IMR-90 (cell line): ENCODE measurements at regions not wholly inside any gene's neighbourhood (a gene's known extent, or its start where the extent isn't known, plus 50 kb on each side); places are given as distances from the start of the nearest gene placed in this dataset.

ENCODE experiments used
- ATAC-seq: fragments of 200-7000 bp; cut with Tn5 transposase; 2 replicates; pipeline ENCODE4 v1.9.1; 2020; ENCODE audit warnings: low read depth, mild to moderate bottlenecking, moderate library complexity
- BruUV-seq: library from RNA; stranded (reverse); fragments of 400-500 nt; replicated peaks from 2 replicates; lab custom pipeline; 2021; lab: Mats Ljungman, UMichigan
- CTCF ChIA-PET: fragments of 300-600 bp; formaldehyde crosslinking; extraction: SDS; loops from one replicate; lab custom pipeline; 2021; ENCODE audit warnings: antibody characterized with exemption; lab: Yijun Ruan, JAX
- POLR2A ChIA-PET: fragments of 300-600 bp; sonication (Branson Sonifier 250); formaldehyde crosslinking; loops from one replicate; lab custom pipeline; 2022; ENCODE audit warnings: antibody characterized with exemption; ENCODE audit not compliant: unreplicated experiment; lab: Charles Lee
- DNase-seq: peaks from one replicate; pipeline ENCODE4 v3.0.0; 2013
- H2AFZ ChIP-seq: replicated peaks from 2 replicates; pipeline ENCODE3; 2013; ENCODE audit warnings: low read length, mild to moderate bottlenecking; ENCODE audit not compliant: poor library complexity
- H2AK5ac ChIP-seq: 2 replicates; pipeline ENCODE4 v1.6.1; 2013; ENCODE audit warnings: low read depth, low read length, inconsistent platforms
- H2AK9ac ChIP-seq: replicated peaks from 2 replicates; pipeline ENCODE3; 2013; ENCODE audit warnings: mild to moderate bottlenecking, low read depth, low read length, moderate library complexity; ENCODE audit not compliant: poor library complexity
- H2BK120ac ChIP-seq: 2 replicates; pipeline ENCODE4 v1.6.1; 2013; ENCODE audit warnings: low read depth, low read length, inconsistent platforms
- H2BK15ac ChIP-seq: 3 replicates; pipeline ENCODE4 v1.6.1; 2013; ENCODE audit warnings: low read depth, low read length, inconsistent platforms
- H2BK20ac ChIP-seq: 2 replicates; pipeline ENCODE4 v1.6.1; 2013; ENCODE audit warnings: low read depth, mild to moderate bottlenecking, inconsistent platforms, low read length, moderate library complexity
- H2BK5ac ChIP-seq: 2 replicates; pipeline ENCODE4 v1.6.1; 2013; ENCODE audit warnings: mild to moderate bottlenecking, low read depth, low read length, inconsistent platforms; ENCODE audit not compliant: poor library complexity, severe bottlenecking
- H3K14ac ChIP-seq: replicated peaks from 2 replicates; pipeline ENCODE4 v1.6.1; 2013; ENCODE audit warnings: low read depth, low read length, inconsistent platforms
- H3K18ac ChIP-seq: 2 replicates; pipeline ENCODE4 v1.6.1; 2013; ENCODE audit warnings: low read depth, low read length, control low read depth
- H3K23ac ChIP-seq: 2 replicates; pipeline ENCODE4 v1.6.1; 2013; ENCODE audit warnings: low read depth, low read length, inconsistent platforms
- H3K27ac ChIP-seq: 2 replicates; pipeline ENCODE4 v1.5.1; 2013; ENCODE audit warnings: mild to moderate bottlenecking, control low read depth, low read length; ENCODE audit not compliant: insufficient read depth
- H3K27me3 ChIP-seq: 2 replicates; pipeline ENCODE4 v1.6.1; 2013; ENCODE audit warnings: low read length; ENCODE audit not compliant: control insufficient read depth, insufficient read depth
- H3K36me3 ChIP-seq: 2 replicates; pipeline ENCODE4 v1.6.1; 2013; ENCODE audit warnings: low read length, mixed read lengths; ENCODE audit not compliant: control insufficient read depth, insufficient read depth
- H3K4ac ChIP-seq: 2 replicates; pipeline ENCODE4 v1.6.1; 2013; ENCODE audit warnings: low read depth, low read length, inconsistent platforms
- H3K4me1 ChIP-seq: 2 replicates; pipeline ENCODE4 v1.6.1; 2013; ENCODE audit warnings: low read length, mixed read lengths; ENCODE audit not compliant: control insufficient read depth, insufficient read depth
- H3K4me2 ChIP-seq: 2 replicates; pipeline ENCODE4 v1.6.1; 2013; ENCODE audit warnings: low read depth, mild to moderate bottlenecking, control low read depth, low read length, moderate library complexity
- H3K4me3 ChIP-seq: 2 replicates; pipeline ENCODE4 v1.5.1; 2013; ENCODE audit warnings: low read depth, mild to moderate bottlenecking, control low read depth, low read length, moderate library complexity; ENCODE audit not compliant: insufficient read depth
- H3K56ac ChIP-seq: 2 replicates; pipeline ENCODE4 v1.6.1; 2013; ENCODE audit warnings: low read length, inconsistent platforms; ENCODE audit not compliant: insufficient read depth; ENCODE audit errors: extremely low read depth
- H3K79me1 ChIP-seq, 2 experiments: 2 replicates each; pipeline ENCODE4 v1.6.1; 2013; ENCODE audit warnings: low read length in 2 of 2, inconsistent platforms in 1 of 2, low read depth in 1 of 2
- H3K9ac ChIP-seq: 2 replicates; pipeline ENCODE4 v1.6.1; 2013; ENCODE audit warnings: low read depth, low read length, control low read depth
- H3K9me1 ChIP-seq: 2 replicates; pipeline ENCODE4 v1.6.1; 2013; ENCODE audit warnings: low read length, inconsistent platforms; ENCODE audit not compliant: insufficient read depth
- H3K9me3 ChIP-seq: 2 replicates; pipeline ENCODE4 v1.6.1; 2013; ENCODE audit warnings: low read length; ENCODE audit not compliant: control insufficient read depth, insufficient read depth
- H4K20me1 ChIP-seq: 2 replicates; pipeline ENCODE4 v1.6.1; 2013; ENCODE audit warnings: low read length, inconsistent platforms; ENCODE audit not compliant: insufficient read depth
- H4K5ac ChIP-seq: 2 replicates; pipeline ENCODE4 v1.6.1; 2013; ENCODE audit warnings: mild to moderate bottlenecking, low read depth, low read length, control low read depth
- H4K8ac ChIP-seq, 2 experiments: 2 replicates each; pipeline ENCODE4 v1.6.1; 2013; ENCODE audit warnings: low read depth in 2 of 2, low read length in 2 of 2, control low read depth in 1 of 2, inconsistent platforms in 1 of 2
- H4K91ac ChIP-seq: 2 replicates; pipeline ENCODE4 v1.6.1; 2013; ENCODE audit warnings: low read depth, low read length, inconsistent platforms; ENCODE audit not compliant: insufficient read depth
- BHLHE40 ChIP-seq: fragments of 150-350 bp; IDR thresholded peaks from 2 replicates; pipeline ENCODE4 v1.6.1; 2016; ENCODE audit warnings: mild to moderate bottlenecking, low read depth, low read length
- CEBPB ChIP-seq: IDR thresholded peaks from 2 replicates; pipeline ENCODE4 v1.6.1; 2012; ENCODE audit warnings: low read depth, low read length, improper control_type of control experiment
- CHD1 ChIP-seq: IDR thresholded peaks from 2 replicates; pipeline ENCODE4 v1.6.1; 2012; ENCODE audit warnings: low read depth, low read length, improper control_type of control experiment
- CTCF ChIP-seq: conservative IDR thresholded peaks from 2 replicates; pipeline ENCODE4 v1.5.1; 2012; ENCODE audit warnings: mild to moderate bottlenecking, low read depth, low read length, improper control_type of control experiment
- FOS ChIP-seq: fragments of 150-350 bp; IDR thresholded peaks from 2 replicates; pipeline ENCODE4 v1.6.1; 2016; ENCODE audit warnings: low read depth, low read length
- MAFK ChIP-seq: IDR thresholded peaks from 2 replicates; pipeline ENCODE4 v1.6.1; 2012; ENCODE audit warnings: low read depth, low read length, improper control_type of control experiment
- MAZ ChIP-seq: IDR thresholded peaks from 2 replicates; pipeline ENCODE4 v1.6.1; 2012; ENCODE audit warnings: low read depth, mild to moderate bottlenecking, low read length, improper control_type of control experiment, moderate library complexity, borderline replicate concordance
- MXI1 ChIP-seq: IDR thresholded peaks from 2 replicates; pipeline ENCODE4 v1.6.1; 2012; ENCODE audit warnings: low read depth, mild to moderate bottlenecking, low read length, moderate library complexity, borderline replicate concordance
- NFE2L2 ChIP-seq: fragments of 150-350 bp; IDR thresholded peaks from 2 replicates; pipeline ENCODE4 v1.6.1; 2016; ENCODE audit warnings: low read depth, mild to moderate bottlenecking, low read length
- POLR2A ChIP-seq: IDR thresholded peaks from 2 replicates; pipeline ENCODE4 v1.6.1; 2012; ENCODE audit warnings: mild to moderate bottlenecking, low read depth, low read length
- RAD21 ChIP-seq: IDR thresholded peaks from 2 replicates; pipeline ENCODE4 v1.6.1; 2012; ENCODE audit warnings: low read length, improper control_type of control experiment
- SMC3 ChIP-seq: fragments of 150-350 bp; IDR thresholded peaks from 2 replicates; pipeline ENCODE4 v1.6.1; 2016; ENCODE audit warnings: low read depth, mild to moderate bottlenecking, antibody characterized with exemption, low read length, moderate library complexity
- USF2 ChIP-seq: fragments of 150-350 bp; IDR thresholded peaks from 2 replicates; pipeline ENCODE4 v1.6.1; 2017; ENCODE audit warnings: mild to moderate bottlenecking, antibody characterized with exemption, low read length, low read depth
- WGBS, 2 experiments: methylation state at CpG; one replicate each; pipeline versions ENCODE4 v1.1.5 to v1.1.7; 2013; ENCODE audit warnings: missing lambda C conversion rate in 2 of 2; ENCODE audit not compliant: insufficient read length in 1 of 2; ENCODE audit errors: extremely low coverage in 2 of 2; 5-methylcytosine and 5-hydroxymethylcytosine counted together
- dilution Hi-C: fragments of 300-500 bp; cut with HindIII; formaldehyde crosslinking; loops from one replicate; pipeline ENCODE4 v1.14.3; 2018; ENCODE audit warnings: low sequenced_read_pairs; ENCODE audit not compliant: unreplicated experiment
- in situ Hi-C: fragments of 300-500 bp; cut with MboI; formaldehyde crosslinking; loops from 3 replicates; pipeline ENCODE4 v1.14.3; 2019; ENCODE audit warnings: low sequenced_read_pairs, inconsistent platforms, mixed read lengths
- intact Hi-C: fragments of 100-400 bp; cut with micrococcal nuclease; formaldehyde crosslinking; loops from 2 replicates; pipeline ENCODE4 v1.10.0; 2022

DNA sequence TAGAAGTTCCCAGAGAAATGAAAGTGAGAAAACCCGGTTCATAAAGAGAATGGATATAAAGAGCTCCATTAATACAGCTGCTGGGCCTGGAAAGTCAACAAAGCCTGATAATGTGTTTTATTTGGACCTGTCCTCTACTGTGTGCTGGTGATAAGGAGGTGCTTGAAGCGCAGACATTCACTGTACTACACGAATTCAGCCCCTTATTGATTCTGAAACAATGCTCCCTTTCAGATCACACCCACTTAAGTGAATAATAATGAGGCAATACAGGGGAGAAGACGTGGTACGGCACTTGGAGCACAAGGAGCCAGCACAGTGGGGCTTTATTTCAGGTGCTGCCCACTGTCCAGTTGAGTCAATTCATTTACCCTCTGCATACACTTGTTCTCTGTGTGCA, 260.8 kb downstream of the FGFR2 start:
- H2BK120ac ChIP-seq, result no peak overlapping the region
- no peak overlapping the region for H3K4me3 ChIP-seq
- H3K9ac ChIP-seq, result no peak overlapping the region
- TF ChIP-seq MAFK (no peak), NFE2L2 (no peak), USF2 (no peak), MAZ (no peak), POLR2A (no peak), MXI1 (no peak), SMC3 (no peak), CTCF (no peak), FOS (no peak), RAD21 (no peak), CHD1 (no peak), BHLHE40 (no peak), CEBPB (no peak)
- H3K9me3 ChIP-seq, result peaks cover 28% of the 10 kb centered on the region
- H3K18ac ChIP-seq, result no peak overlapping the region
- intact Hi-C loops (no loop called here), dilution Hi-C loops (no loop called here), in situ Hi-C loops (no loop called here)
- H3K27me3 ChIP-seq, result no peaks in the 10 kb centered on the region
- H3K4me1 ChIP-seq, result no peaks in the 10 kb centered on the region
- H2AK9ac ChIP-seq, result no peak overlapping the region
- no peak overlapping the region for H2BK20ac ChIP-seq
- no peak overlapping the region for H3K27ac ChIP-seq
- no peak overlapping the region for H3K4ac ChIP-seq
- no peak overlapping the region for H4K91ac ChIP-seq
- no CpG with 5 or more reads among the region's 5 CpGs for WGBS, 2 experiments
- H3K56ac ChIP-seq, result no peak overlapping the region
- H2AK5ac ChIP-seq, result no peak overlapping the region
- no peak overlapping the region for H2AFZ ChIP-seq
- H4K8ac ChIP-seq, result no peak overlapping the region
- no peak overlapping the region for H3K23ac ChIP-seq
- POLR2A ChIA-PET, result no interaction called here
- no peaks in the 10 kb centered on the region for H3K79me1 ChIP-seq
- no TSS peak for BruUV-seq
- H3K9me1 ChIP-seq, result no peaks in the 10 kb centered on the region
- no peak overlapping the region for H2BK15ac ChIP-seq
- no peaks in the 10 kb centered on the region for H3K36me3 ChIP-seq
- ATAC-seq (no peak), DNase-seq (no peak)
- no peak overlapping the region for H2BK5ac ChIP-seq
- no peak overlapping the region for H3K4me2 ChIP-seq
- no peak overlapping the region for H3K14ac ChIP-seq
- CTCF ChIA-PET, result no interaction called here
- H4K5ac ChIP-seq, result no peak overlapping the region
- H4K20me1 ChIP-seq, result no peaks in the 10 kb centered on the region
